GM12875 (cell line): ENCODE measurements at regions not wholly inside any gene's neighbourhood (a gene's known extent, or its start where the extent isn't known, plus 50 kb on each side); places are given as distances from the start of the nearest gene placed in this dataset.

Experiments
- H3K4me3 ChIP-seq: one replicate; pipeline ENCODE4 v1.5.1; 2011; ENCODE audit warnings: low read depth, low read length, control low read depth
- TF ChIP-seq, protein P1 (sequence below): IDR thresholded peaks from 2 replicates; pipeline ENCODE4 v1.5.1; 2011; ENCODE audit warnings: low read depth, mild to moderate bottlenecking, control low read depth, inconsistent platforms, low read length, moderate library complexity, borderline replicate concordance; ENCODE audit not compliant: insufficient read depth

DNA sequence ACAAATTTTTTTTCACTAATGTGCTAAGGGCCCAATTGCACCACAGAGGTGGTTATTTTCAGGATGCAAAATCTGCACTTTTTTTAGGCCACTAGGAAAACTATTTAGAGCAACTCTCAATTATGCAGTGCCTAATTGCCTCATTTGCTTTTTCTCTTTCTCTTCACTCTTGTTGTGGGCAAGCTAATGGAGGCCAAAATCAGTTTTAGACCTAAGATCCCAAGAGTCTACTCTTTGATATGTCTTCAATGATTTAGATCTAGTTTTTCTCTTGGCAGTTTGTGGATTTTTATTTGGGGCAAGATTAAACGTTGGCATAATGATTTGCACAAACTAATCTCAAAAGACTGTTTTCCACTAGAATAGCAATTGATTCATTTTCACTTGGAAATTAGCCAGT, 1996.9 kb downstream of the LRRC4C start:
- no peak overlapping the region for H3K4me3 ChIP-seq
- TF ChIP-seq, protein P1, sequence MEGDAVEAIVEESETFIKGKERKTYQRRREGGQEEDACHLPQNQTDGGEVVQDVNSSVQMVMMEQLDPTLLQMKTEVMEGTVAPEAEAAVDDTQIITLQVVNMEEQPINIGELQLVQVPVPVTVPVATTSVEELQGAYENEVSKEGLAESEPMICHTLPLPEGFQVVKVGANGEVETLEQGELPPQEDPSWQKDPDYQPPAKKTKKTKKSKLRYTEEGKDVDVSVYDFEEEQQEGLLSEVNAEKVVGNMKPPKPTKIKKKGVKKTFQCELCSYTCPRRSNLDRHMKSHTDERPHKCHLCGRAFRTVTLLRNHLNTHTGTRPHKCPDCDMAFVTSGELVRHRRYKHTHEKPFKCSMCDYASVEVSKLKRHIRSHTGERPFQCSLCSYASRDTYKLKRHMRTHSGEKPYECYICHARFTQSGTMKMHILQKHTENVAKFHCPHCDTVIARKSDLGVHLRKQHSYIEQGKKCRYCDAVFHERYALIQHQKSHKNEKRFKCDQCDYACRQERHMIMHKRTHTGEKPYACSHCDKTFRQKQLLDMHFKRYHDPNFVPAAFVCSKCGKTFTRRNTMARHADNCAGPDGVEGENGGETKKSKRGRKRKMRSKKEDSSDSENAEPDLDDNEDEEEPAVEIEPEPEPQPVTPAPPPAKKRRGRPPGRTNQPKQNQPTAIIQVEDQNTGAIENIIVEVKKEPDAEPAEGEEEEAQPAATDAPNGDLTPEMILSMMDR, result no peak

DNA sequence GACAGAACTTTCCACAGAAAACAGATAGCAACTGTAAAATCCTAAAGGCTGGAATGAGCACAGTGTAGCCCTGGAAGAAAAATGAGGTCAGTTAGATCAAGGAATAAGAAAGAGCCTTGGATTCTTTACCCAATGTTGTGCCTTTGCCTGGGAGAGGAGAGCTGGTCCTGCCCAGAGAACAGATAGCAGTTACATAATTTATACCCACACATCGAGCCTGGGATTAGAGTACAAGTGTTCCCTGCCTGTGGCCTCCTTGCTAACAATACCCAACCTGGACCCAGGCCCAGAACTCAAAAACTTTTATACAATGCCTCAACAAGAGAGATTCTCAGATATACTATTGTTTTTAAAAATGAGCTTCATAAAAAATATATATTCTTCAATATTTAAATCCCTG, 1998.4 kb downstream of the LRRC4C start:
- TF ChIP-seq, protein P1, result no peak

DNA sequence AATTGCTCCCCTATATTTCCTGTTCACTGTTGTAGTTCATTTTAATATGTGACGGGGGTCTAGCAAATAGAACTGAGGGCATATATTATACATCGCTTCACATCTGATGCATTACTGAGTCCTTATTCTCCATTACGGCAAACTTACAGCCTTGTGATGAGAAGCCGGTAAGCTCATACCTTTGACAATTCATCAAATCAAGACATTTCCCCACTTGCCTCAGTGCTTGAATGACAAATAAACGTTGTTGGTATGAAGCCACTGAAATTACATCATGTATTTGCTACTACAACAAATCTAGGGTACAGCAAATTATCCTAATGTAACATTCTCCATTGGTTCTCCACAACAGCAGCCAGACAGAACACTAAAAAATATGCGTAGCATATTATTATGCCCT, 1999.8 kb downstream of the LRRC4C start:
- TF ChIP-seq, protein P1, result no peak
- no peak overlapping the region for H3K4me3 ChIP-seq

More for the DNA sequence above, 1998.4 kb downstream of the LRRC4C start:
- H3K4me3 ChIP-seq, result no peak overlapping the region

DNA sequence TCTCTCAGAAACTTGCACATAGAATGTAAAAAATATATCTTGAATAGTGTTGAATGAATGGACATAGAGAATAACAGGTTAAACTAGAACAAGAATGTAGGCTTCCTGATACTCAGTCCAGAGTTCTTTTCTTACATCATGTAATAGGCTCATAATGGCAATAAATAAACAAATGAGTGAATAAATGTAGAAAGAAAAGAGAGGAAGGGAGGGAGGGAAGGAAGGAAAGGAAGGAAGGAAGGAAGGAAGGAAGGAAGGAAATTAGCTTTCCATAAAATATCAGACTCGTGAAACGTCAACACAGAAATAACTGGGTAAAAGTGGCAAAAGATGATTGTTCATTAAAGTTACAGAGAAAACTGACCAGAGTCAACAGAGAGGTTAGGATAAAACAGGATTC, 2001.0 kb downstream of the LRRC4C start:
- H3K4me3 ChIP-seq, result no peak overlapping the region
- TF ChIP-seq, protein P1, result no peak

DNA sequence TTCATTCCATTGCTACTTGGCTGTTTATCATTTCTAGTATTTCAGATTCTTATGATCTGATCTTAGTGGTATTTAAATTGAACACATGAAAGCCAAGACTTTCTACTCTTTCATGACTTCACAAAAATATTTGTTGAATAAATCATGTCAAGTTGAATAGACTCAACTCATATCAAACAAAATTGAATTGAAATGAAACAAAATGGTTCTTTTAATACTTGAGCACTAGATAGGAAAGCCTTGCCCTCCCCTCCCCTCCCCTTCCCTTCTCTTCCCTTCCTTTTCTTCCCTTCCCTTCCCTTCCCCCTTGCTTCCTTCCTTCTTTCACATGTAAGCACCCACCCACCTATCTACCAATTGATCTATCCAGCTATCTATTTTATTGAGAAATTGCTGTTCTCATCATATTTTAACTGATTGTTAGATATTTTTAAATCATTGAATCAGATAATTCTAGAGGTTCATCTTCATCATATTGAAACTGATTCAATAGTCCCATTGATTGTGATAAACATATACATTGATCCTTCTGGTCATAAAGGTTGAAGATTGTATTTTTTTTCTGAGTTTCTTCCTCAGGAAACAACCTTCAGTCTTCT, 2015.9 kb downstream of the LRRC4C start:
- H3K4me3 ChIP-seq, result no peak overlapping the region
- TF ChIP-seq, protein P1, result no peak

DNA sequence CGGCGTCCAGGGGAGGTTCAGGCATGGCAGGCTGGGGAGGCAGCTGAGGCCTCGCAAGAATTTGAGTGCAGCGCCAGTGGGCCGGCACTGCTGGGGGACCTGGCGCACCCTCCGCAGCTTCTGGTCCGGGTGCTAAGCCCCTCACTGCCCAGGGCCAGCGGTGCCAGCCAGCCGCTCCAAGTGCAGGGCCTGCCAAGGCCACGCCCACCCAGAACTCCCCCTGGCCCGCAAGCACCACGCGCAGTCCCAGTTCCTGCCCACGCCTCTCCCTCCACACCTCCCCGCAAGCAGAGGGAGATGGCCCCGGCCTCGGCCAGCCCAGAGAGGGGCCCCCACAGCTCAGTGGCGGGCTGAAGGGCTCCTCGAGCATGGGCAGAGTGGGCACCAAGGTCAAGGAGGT, 2017.3 kb downstream of the LRRC4C start:
- TF ChIP-seq, protein P1, result no peak
- no peak overlapping the region for H3K4me3 ChIP-seq

DNA sequence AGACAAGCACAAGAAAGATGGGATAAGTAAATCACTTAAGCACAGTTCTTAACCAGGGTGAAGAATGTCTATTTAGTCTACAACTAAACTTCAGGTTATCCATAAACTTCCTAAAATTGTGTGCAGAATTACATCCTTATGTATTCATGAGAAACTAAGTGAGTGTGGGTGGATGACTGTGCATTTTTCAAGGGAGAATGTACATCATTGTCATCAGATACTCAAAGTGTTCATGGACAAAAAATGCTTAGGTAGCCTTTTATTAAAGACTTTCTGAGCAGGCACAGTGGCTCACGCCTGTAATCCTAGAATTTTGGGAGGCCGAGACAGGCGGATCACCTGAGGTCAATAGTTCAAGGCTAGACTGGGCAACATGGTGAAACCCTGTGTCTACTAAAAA, 2023.8 kb downstream of the LRRC4C start:
- TF ChIP-seq, protein P1, result no peak

More for the DNA sequence above, 2023.8 kb downstream of the LRRC4C start:
- H3K4me3 ChIP-seq, result no peak overlapping the region
